IPS-20b (cell line): ENCODE measurements at regions not wholly inside any gene's neighbourhood (a gene's known extent, or its start where the extent isn't known, plus 50 kb on each side); places are given as distances from the start of the nearest gene placed in this dataset.

Experiments
- H3K27ac ChIP-seq: one replicate; pipeline ENCODE4 v1.5.1; 2013; ENCODE audit warnings: low read length
- H3K27me3 ChIP-seq: 2 replicates; pipeline ENCODE4 v1.6.1; 2013; ENCODE audit warnings: mild to moderate bottlenecking, low read length, inconsistent platforms; ENCODE audit not compliant: insufficient read depth
- H3K36me3 ChIP-seq: 2 replicates; pipeline ENCODE4 v1.6.1; 2013; ENCODE audit warnings: low read depth, mild to moderate bottlenecking, inconsistent platforms, low read length, moderate library complexity; ENCODE audit not compliant: insufficient read depth
- H3K4me1 ChIP-seq: 2 replicates; pipeline ENCODE4 v1.6.1; 2013; ENCODE audit warnings: mild to moderate bottlenecking, control low read depth, inconsistent platforms, low read length, moderate library complexity; ENCODE audit not compliant: insufficient read depth
- H3K4me3 ChIP-seq: 2 replicates; pipeline ENCODE4 v1.5.1; 2013; ENCODE audit warnings: mild to moderate bottlenecking, low read length, inconsistent platforms
- H3K9ac ChIP-seq: 2 replicates; pipeline ENCODE4 v1.6.1; 2013; ENCODE audit warnings: low read depth, mild to moderate bottlenecking, inconsistent platforms, low read length, moderate library complexity
- H3K9me3 ChIP-seq: 2 replicates; pipeline ENCODE4 v1.6.1; 2013; ENCODE audit warnings: mild to moderate bottlenecking, low read depth, low read length, inconsistent platforms; ENCODE audit not compliant: insufficient read depth

DNA sequence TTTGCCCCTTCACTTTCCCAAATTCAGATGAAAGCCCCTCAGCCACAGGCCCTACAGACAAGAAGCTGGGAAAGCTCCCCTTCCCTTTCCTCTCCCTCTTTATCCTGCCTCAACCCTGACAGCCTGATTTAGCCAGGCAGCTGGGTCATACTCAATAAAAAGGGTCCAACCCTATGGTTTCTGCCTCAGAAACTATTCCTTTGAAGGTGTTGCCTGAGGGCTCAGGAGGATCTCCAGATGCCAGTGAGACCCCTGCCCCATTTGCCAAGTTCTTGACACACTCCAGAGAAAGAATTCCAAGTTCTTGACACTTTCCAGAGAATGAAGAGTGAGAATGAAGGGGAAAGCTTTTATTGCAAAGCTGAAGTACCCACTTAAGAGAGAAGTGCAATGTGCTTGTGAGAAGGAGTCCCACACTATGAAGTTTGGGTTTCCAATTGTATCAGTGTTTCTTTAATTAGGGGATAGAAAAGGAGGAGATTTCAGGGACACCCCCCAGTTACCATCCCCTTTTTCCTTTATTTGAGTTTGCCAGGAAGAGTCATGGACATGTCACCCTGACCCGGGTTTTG, 576.2 kb downstream of the METTL4 start:
- Histone ChIP-seq H3K36me3 (no peaks in the 10 kb centered on the region), H3K9ac (no peak overlapping the region), H3K27ac (no peak overlapping the region), H3K4me3 (no peak overlapping the region), H3K9me3 (no peaks in the 10 kb centered on the region), H3K4me1 (no peaks in the 10 kb centered on the region), H3K27me3 (no peaks in the 10 kb centered on the region)

DNA sequence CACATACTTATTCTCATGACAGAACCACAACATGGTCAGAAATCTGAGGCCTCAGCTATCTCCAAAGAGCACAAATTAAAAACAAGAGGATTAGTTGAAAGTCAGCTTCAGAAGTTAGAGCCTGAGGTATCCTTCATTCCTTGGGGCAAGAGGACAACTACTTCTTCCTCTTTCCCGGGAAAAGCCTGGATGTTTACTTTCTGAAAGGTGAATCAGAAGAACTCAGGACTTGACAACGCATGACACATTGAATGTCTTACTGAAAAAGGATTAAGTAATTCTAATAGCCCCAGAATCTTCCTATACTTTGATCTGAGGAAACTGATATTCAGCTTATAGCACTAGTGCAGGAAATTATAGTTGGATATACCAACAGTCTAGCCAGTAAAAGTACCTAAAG, 573.2 kb downstream of the METTL4 start:
- Histone ChIP-seq H3K27ac (no peak overlapping the region), H3K4me1 (peaks cover 10% of the 10 kb centered on the region), H3K9ac (no peak overlapping the region), H3K36me3 (no peaks in the 10 kb centered on the region), H3K9me3 (no peaks in the 10 kb centered on the region), H3K4me3 (no peak overlapping the region), H3K27me3 (no peaks in the 10 kb centered on the region)

DNA sequence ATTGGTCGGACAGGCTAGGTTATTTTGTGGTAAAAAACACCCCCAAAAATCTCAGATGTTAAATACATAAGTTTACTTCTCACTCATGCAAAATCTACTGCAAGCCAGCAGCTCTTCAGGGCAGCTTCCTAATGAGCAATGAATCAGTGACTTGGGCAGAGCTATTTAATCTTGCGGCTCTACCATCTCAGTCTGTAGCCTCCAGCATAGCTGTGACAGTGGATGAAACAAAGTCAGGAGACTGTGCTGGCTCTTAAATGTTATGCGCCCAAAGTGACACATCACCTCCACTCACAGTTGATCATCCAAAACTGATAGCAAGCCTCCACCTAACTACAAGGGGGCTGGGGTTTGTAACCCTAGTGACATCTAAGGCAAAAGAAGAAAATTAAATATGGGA, 571.9 kb downstream of the METTL4 start:
- Histone ChIP-seq H3K27ac (no peak overlapping the region), H3K9me3 (no peaks in the 10 kb centered on the region), H3K27me3 (no peaks in the 10 kb centered on the region), H3K4me3 (no peak overlapping the region), H3K9ac (no peak overlapping the region), H3K4me1 (peaks cover 10% of the 10 kb centered on the region), H3K36me3 (no peaks in the 10 kb centered on the region)

DNA sequence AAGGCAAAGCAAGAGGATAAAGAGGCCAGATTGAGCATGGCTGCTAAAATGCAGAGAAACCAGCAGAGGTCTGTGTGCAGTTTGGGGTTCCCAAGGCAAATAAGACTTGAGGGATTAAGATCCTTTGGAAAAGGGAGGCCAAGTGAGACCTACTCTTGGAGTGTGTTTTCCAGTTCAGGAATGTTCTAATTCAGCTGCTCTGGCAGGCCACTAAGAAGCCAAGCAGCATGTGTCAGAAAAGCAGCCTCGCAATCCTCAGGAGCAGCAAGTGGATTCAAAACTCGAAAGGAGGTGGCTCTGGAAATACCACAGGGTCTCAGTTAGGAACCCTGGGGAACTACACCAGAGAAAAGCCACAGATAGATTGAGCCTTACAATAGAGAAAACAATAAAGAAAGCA, 569.2 kb downstream of the METTL4 start:
- Histone ChIP-seq H3K9ac (0 out of 2 replicates have a peak overlapping the region, but pooled peaks have one; percentile 10), H3K9me3 (no peaks in the 10 kb centered on the region), H3K4me1 (peaks cover 10% of the 10 kb centered on the region), H3K27me3 (no peaks in the 10 kb centered on the region), H3K27ac (no peak overlapping the region), H3K4me3 (no peak overlapping the region), H3K36me3 (no peaks in the 10 kb centered on the region)

DNA sequence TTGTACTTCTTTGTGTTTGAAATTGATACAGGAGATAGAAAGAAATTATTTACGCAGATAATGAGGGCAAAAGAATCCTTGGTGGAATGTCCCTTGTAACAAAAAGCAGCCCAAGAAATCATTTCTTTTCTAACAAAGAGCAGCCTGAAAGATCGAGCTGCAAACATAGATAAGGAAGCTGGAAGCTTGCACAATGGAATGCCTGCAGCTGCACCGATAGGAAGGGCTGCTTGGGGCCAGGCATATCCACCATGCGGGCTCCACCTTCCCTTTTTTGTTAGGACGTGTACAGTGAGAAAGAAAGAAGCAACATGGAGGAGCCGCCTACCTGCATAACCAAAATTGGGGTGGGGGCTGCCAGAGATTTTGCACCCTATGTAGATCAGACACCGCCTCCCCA, 568.7 kb downstream of the METTL4 start:
- Histone ChIP-seq H3K27ac (no peak overlapping the region), H3K9ac (no peak overlapping the region), H3K4me1 (peaks cover 10% of the 10 kb centered on the region), H3K4me3 (no peak overlapping the region), H3K9me3 (no peaks in the 10 kb centered on the region), H3K36me3 (no peaks in the 10 kb centered on the region), H3K27me3 (no peaks in the 10 kb centered on the region)

DNA sequence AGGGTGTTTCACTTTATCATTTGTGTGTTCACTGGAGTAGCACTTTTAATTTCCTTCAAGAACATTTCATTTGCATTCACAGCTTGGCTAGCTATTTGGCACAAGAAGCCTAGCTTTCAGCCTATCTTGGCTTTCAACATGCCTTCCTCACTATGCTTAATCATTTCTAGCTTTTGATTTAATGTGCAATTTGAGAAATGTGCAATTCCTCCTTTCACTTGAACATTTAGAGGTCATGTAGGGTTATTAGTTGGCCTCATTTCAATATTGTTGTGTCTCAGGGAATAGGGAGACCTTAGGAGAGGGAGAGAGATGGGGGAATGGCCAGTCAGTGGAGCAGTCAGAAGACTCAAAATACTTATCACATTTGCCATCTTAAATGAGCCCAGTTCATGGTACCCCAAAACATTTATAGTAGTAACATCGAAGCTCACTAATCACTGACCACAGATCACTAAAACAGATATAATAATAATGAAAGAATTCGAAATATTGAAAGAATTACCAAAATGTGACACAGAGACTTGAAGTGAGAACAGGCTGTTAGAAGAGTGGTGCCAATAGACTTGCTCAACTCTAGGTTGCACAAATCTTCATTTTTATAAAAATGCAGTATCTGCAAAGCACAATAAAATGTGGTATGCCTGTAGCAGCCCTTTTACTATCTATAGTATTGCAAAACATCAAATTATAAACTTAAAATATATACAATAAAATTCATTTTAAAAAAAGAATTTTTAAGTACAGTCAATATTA, 561.2 kb downstream of the METTL4 start:
- H3K27me3 ChIP-seq, result no peaks in the 10 kb centered on the region
- no peak overlapping the region for H3K27ac ChIP-seq
- no peak overlapping the region for H3K4me3 ChIP-seq
- H3K36me3 ChIP-seq, result no peaks in the 10 kb centered on the region
- no peaks in the 10 kb centered on the region for H3K4me1 ChIP-seq
- no peak overlapping the region for H3K9ac ChIP-seq
- H3K9me3 ChIP-seq, result no peaks in the 10 kb centered on the region

DNA sequence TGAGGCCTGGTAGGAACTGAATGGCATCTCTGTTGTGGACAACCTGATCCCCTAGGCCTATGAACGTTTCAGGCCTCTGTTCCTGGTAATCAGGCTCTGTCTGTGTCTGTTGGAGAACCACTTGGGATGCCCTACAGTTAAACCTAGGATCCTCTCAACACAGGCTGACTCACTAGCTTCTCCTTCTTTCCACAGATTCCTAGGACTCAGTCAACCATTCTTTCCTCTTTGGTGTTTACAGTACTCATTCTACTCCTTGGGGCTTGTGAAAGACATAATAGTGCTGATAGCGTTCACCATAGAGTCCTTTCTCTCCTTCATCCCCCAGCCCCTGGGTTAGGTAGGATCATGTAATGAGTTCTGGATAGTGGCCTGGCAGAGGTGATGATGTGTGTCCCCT, 544.3 kb downstream of the METTL4 start:
- H3K36me3 ChIP-seq, result no peaks in the 10 kb centered on the region
- H3K9me3 ChIP-seq, result no peaks in the 10 kb centered on the region
- no peaks in the 10 kb centered on the region for H3K27me3 ChIP-seq
- H3K9ac ChIP-seq, result no peak overlapping the region
- H3K27ac ChIP-seq, result no peak overlapping the region
- H3K4me1 ChIP-seq, result peaks cover 15% of the 10 kb centered on the region
- H3K4me3 ChIP-seq, result no peak overlapping the region

DNA sequence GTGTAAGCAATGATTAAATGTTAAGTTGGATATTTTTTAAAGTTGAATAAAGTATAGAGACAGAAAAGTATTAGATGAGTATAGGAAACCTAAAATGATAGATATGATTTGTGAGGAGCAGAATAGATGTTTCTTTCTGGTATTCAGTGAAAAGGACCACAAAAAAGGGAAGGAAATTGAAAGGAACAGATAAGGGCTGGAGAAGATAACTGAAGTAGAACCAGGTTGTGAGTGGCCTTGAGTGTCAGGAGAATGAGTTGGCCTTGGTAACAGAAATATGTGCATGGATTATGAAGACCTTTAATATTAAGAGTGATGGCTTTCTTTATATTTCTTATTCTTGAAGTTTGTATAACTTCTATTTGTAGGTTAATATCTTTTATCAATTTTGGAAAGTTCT, 543.5 kb downstream of the METTL4 start:
- H3K27me3 ChIP-seq, result no peaks in the 10 kb centered on the region
- peaks cover 13% of the 10 kb centered on the region for H3K4me1 ChIP-seq
- H3K27ac ChIP-seq, result no peak overlapping the region
- H3K4me3 ChIP-seq, result no peak overlapping the region
- H3K9ac ChIP-seq, result no peak overlapping the region
- H3K9me3 ChIP-seq, result no peaks in the 10 kb centered on the region
- H3K36me3 ChIP-seq, result no peaks in the 10 kb centered on the region

DNA sequence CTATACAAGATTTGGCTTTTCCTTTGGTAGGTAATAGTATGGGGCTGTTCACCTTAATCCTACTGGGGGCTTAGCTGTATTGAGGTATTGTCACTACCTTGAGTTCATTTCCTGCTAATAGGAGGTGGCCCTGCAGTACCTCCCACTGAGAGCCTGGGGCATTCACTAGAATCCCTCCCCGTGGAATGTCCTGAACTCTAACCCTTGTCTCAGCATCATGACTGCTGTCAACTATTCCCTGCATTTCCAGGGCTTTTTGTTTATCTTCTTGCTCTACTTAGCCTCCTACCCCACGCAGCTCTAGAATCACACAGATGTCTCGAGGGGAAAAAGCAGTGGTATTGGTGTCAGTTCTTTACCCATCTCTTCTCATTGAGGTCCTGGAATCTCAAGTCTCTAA, 542.3 kb downstream of the METTL4 start:
- H3K4me3 ChIP-seq, result no peak overlapping the region
- no peaks in the 10 kb centered on the region for H3K27me3 ChIP-seq
- H3K4me1 ChIP-seq, result peaks cover 2% of the 10 kb centered on the region; the same call in 1 of the 2 replicates
- H3K9me3 ChIP-seq, result no peaks in the 10 kb centered on the region
- H3K27ac ChIP-seq, result no peak overlapping the region
- no peaks in the 10 kb centered on the region for H3K36me3 ChIP-seq
- H3K9ac ChIP-seq, result no peak overlapping the region

DNA sequence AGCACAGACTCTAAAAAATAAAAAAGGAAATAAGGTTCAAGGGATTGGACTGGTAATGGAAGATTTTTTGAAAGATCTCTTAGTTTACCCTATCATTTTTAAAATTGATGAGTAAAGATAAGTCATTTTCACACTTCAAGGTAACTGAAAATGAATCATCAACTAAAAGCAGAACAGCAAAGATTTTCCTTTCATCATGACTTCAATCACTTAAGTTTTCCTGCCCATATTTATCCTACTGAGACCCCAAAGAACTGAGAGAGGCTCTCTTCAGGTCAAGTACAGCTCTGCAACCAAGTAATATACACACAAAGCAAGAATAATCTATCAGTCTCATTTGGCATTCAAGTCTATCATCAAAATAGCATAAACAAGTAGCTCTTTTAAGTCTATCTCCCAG, 540.7 kb downstream of the METTL4 start:
- Histone ChIP-seq H3K4me3 (no peak overlapping the region), H3K9me3 (no peaks in the 10 kb centered on the region), H3K4me1 (no peaks in the 10 kb centered on the region), H3K9ac (no peak overlapping the region), H3K36me3 (no peaks in the 10 kb centered on the region), H3K27ac (no peak overlapping the region), H3K27me3 (no peaks in the 10 kb centered on the region)

DNA sequence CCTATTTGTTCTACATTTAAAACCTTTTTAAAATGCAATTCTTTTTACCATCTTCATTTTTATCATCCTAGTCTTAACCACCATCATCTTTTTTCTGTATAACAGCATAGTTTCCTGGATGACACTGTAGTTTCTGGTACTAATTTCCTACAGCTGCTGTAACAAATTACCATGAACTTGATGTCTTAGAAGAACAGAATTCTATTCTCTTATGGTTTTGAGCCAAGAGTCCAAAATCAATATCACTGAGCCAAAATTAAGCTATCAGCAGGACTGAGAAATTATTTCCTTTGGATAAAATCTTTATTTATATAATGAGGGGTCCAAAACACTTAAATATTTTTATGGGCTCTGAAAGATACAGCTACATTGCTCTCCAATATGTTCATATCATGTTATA, 539.3 kb downstream of the METTL4 start:
- Histone ChIP-seq H3K36me3 (no peaks in the 10 kb centered on the region), H3K4me1 (no peaks in the 10 kb centered on the region), H3K4me3 (no peak overlapping the region), H3K27ac (no peak overlapping the region), H3K9me3 (no peaks in the 10 kb centered on the region), H3K9ac (no peak overlapping the region), H3K27me3 (no peaks in the 10 kb centered on the region)

DNA sequence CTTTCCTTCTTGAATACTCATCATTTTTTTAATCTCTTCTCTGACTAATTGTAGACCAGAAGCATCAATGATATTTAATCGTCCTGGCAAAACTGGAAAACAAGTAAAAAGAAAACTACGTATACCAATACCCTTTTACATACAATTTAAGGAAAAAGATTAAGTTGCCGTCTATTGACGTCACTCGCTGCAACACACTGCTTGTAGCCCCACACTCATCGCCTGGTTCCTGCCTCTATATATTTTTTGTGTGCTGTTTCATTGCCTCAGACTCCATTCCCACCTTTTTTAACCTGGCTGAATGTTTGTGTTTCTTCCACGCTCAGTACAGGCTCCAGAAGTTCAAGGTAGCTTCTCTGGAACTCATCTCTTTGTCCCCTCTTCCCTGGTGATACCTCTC, 536.2 kb downstream of the METTL4 start:
- Histone ChIP-seq H3K36me3 (no peaks in the 10 kb centered on the region), H3K4me1 (no peaks in the 10 kb centered on the region), H3K4me3 (no peak overlapping the region), H3K9ac (no peak overlapping the region), H3K27ac (no peak overlapping the region), H3K27me3 (no peaks in the 10 kb centered on the region), H3K9me3 (no peaks in the 10 kb centered on the region)
